Mucosa of gallbladder (tissue), 1 donor: ENCODE measurements at regions not wholly inside any gene's neighbourhood (a gene's known extent, or its start where the extent isn't known, plus 50 kb on each side); places are given as distances from the start of the nearest gene placed in this dataset.
A peak's percentile ranks its signal among the peaks of the same experiment; 100 is the strongest.
"Not testable (repeated sequence)": the region's sequence is repeated elsewhere in the genome, so short reads cannot be mapped to it uniquely, and the experiment has no call there.

Experiments
- DNase-seq: peaks from one replicate; pipeline ENCODE4 v3.0.0-alpha.2; 2020; ENCODE audit warnings: low spot score
- donor health status: DM: no; HTN: no; CAD: no.

- no peak for DNase-seq
Measured at GRCh38 chr1:65062339-65062738, 85.7 kb upstream of the AK4 start.

DNA sequence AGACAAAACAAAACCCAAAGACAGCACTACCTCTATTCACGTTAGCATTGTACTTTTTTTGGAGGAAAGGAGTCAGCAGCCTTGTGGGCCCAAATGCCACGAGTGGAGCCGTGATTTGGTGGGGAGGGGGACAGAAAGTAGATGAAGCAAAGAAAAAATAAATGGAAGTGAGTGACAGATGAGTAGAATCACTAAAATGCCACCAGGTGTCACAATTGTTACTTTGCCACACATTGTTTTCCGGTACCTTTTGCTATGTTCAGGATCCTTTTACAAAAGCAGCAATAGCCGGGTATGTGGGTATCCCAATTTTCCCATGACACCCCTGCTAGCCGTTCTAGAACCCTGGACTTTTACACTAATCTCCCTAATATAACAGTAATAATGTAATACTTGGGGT, 85.0 kb upstream of the AK4 start:
- no peak for DNase-seq

- DNase-seq = no peak
Measured at GRCh38 chr1:65064981-65065380, 83.0 kb upstream of the AK4 start.

DNA sequence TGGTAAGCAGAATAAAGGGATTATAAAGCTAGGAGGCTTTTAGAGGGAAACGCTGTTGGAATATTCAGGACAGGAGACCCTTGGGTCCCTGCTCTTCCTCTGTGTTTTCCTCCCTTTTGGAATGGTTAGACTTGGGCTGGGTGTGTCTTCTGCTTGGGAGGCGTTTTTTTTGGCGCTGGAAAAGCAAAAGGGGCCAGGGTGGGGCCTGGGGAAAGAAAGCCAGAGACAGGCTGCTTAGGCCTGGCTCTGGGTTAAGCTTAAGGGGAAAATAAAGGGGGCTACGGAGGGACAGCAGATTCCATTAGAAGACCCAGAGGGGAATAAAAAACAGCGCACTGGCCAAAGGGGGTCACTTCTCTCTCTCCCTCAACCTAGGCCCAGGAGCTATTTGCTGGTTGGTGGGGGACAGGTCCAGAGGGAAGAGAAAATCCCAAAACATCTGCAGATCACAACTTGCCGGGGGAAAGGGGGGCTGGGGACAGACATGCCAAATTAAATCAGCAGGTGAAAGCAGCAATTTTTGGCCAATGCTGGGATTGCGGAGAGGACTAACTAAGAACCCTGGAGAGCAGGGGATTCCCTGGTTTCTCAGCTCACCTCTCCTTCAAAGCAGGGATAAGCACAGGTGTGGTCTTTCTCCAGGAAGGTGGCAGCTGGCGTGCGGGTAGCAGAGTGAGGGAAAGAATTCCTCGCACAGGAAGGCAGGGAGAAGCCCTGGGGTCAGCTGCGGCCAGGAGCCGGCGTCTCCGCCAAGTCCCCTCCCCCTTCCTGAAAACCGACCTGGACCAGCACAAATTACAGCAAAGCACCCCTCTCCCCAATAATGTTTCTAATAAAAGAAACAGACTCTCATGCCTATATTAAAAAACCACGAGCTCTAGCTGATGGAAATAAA, 82.2 kb upstream of the AK4 start:
- peak; percentile 28 for DNase-seq

DNA sequence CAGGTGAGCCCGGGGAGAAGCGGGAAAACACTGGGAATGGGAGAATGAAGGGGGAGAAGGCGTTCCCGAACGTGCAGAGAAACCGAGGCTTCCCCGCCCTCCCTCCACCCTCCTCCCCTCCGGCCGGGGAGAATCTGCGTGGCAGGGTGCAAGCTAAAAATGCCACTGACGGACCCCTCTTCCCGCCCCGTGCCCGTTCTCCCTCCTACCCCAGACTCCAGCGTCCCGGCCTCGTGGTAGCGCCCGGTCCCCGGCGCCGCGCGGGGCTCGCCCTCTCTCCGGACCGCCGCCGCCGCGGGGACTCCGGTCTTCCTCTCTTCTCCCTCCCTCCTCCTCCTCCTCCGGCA, 81.6 kb upstream of the AK4 start:
- DNase-seq = peak; percentile 14

DNA sequence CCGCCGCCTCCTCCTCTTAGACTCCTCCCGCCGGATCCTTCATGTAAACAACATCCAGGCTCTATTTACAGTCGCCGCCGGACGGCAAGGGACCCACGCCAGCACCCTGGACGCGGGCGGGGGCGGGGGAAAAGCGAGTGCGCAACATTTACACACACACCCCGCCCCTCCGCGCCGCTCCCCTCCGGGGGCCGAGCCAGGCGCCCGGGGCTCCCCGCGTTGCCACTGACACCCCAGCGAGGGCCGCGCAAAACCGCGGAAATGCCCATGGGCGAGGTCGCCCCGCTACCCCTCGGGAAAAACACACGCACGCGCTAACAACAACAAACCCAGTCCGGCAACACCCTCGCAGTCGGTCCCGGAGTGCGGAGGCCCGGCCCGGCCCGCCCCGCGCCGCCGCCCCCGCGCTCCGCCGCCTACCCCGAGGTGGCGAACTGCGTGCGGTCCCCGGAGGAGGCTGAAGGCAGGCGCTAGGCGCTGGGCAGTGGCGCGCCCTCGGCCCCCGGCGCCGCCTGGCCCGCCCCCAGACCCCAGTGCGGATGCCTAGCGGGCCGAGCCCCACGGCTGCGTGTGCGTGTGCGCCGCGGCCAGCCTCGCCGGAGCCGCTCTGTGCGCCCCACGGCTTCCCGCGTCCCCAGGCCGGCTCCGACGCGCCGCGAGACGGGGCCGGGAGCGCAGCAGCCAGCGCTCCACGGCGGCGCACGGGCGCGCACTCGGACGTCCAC, 81.1 kb upstream of the AK4 start:
- peak; percentile 94 for DNase-seq

- peak; percentile 82 for DNase-seq
Measured at GRCh38 chr1:65067491-65068201, 80.4 kb upstream of the AK4 start.

GRCh38 chr1:65068202-65069010, 79.6 kb upstream of the AK4 start:
- no peak for DNase-seq

DNA sequence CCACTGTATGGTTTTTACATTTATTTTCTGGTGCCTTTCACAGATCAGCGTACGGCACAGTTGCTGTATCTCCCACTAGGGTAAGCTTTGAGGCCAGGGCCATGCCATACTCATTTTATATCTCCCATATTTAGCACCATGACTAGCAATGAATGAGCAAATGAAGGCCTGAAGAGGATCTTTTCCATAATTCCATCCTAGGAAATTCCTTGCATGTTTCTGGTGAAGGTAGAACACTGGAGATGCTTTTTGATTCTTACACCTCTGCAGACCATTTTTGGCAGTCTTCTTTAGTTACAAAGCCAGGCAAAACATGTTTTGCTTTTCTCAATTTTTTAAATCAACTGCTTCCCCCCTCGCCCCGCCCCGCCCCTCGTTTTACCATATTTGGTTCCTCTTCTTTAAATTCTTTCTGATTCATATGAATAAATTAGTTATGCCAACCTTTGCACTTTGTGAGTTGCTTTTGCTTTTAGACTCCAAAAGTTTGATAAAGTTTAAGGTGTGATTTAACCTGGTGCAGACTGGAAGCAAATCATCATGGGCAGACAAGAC, 78.9 kb upstream of the AK4 start:
- no peak for DNase-seq

GRCh38 chr1:65072845-65073244, 75.2 kb upstream of the AK4 start:
- no peak for DNase-seq

DNA sequence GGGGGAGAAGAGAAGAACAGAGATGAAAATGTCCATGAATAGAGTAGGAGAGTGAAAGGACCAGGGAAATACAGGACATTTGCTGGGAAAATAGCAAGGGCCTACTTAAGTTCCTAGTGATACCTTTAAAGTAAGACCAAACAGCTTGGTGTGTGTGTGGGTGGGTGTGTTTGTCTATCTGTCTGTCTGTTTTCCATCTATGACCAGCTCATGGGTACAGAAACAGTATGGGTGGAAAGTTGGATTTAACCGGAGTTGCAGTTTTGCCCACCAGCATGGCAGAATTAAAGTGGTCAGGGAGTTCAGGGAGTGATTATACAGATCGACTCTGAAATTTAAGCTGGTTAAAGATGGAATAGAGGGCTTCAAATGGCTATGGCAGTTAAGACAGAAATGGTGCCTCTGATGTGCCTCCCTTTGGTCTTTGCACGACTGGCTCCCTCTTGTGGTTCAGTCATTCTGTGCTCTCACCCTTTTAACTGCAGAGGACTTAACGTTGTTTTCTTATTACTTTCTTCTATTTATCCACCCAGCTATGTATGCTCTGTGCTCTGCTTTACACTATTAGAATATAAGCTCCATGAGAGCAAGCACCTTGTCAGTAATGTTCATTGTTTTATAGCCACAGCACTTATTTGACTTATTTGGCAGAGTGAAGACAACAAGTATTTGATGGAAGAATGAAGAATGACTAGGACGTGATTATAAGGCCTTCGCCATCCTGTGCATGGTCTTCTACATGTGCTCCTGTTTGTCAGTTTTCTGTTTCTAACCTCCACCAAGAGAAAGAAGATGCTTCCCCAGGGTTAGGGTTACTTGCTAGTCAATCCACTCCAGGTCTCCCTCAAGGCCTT, 72.7 kb upstream of the AK4 start:
- peak; percentile 62 for DNase-seq

DNA sequence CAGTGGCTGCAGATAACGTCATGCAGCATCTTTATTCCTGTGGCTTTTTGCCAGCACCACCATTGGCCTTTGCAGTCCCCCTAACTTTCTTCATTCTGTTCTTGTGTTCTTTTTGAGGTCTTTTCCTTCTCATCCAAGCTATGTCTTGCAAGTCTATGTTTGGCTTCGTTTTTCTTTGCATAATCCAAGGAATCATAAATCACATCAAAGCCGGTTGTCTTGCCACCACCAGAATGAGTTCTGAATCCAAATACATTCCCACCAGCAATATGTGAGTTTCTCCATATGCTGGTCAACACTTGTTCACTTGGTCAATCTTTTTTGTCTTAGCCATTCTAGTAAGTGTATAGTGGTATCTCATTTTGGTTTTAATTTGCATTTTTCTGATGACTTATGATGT, 70.6 kb upstream of the AK4 start:
- no peak for DNase-seq

DNA sequence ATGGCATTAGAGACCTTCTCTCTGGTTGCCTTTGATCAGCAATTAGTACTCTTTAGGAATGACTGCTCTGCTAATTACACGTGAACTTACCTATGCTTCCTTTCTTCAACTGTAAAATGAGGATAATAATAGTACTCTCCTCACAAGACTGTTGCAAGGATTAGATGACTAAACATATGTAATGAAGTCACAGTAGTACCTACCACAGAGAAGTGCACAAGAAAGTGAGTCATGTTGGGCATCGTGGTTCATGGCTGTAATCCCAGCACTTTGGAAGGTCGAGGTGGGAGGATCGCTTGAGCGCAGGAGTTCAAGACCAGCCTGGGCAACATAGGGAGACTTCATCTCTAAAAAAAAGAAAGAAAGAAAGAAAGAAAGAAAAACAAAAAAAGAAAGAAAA, 68.1 kb upstream of the AK4 start:
- no peak for DNase-seq

GRCh38 chr1:65082346-65083040, 65.5 kb upstream of the AK4 start:
- no peak for DNase-seq

DNA sequence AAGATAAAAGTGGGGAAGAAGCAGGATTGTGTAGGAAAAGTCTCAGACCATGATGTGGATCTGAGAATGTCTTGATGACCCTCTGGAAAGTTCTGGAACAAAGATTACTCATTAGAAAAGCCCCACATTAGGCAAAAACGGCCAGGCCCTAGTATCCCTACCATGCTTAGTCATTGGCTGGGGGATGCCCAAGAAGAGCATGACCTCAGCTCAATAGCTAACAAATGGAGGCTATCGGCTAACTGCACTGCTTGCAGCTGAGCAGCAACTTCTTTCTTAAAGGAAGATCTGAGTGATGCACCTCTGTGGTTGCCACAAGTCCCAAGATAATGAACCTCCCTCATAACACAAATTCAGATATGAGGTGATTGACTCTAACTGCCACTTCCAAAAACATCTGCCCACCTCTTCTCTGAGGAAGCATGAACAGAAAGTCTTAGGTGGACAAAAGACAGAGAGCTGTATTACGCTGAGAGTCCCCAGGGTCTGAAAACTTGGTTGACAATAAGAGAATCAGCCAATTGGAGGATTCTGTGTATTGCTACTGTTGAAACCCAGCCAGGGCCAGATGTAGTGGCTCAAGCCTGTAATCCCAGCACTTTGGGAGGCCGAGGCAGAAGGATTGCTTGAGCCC, 64.6 kb upstream of the AK4 start:
- no peak for DNase-seq

DNA sequence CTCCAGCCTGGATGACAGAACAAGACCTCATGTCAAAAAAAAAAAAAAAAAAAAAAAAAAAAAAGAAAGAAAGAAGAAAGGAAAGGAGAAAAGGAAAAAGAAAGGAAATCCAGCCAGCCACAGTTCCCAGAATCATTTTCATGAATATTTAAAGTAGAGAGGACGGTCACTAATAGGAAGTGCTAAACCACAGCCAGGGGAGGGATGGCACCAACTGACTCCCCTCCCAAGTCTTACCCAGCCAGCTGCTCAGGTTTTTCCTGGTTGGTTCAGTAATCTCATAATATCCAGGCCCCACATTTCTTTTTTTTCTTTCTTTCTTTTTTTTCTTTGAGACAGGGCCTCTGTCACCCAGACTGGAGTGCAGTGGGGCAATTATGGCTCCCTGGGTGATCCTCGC, 63.9 kb upstream of the AK4 start:
- DNase-seq = no peak

- not testable (repeated sequence) for DNase-seq
Measured at GRCh38 chr1:65087519-65087918, 60.5 kb upstream of the AK4 start.

DNA sequence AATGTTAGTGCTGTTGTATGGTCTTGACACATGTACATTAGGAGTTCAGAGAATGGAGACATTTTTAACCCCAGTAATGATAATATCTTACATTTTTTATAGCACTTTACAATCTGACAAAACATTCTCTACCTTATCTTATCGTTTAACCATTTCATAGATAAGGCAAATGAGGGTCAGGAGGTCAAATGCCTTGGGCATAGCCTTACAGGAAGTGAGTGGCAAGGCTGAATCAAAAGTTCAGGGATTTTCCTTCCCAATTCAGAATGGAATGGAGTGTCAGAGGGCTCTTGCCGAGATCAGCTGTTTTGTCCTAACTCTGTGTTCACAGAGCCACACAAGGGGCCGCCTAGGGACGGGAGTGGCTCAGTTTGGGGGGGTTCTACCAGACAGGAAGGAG, 57.6 kb upstream of the AK4 start:
- DNase-seq = no peak

DNA sequence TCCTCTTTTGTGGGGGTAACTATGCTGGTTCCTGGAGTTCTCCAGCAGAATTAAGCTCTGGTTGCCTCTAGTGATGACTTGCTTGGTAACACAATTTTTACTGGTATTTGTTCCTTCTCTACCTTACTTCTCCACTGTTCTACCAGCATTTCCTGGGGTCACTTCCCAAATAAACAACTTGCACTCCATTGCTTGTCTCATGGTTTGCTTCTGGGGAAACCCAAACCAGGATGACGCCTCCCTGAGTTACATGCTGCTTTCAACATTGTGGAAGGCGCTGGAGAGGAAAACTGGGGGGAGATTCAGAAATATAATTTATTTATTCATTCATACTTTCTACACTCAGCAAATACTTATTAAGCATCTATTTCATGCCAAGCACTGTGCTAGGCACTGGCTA, 55.3 kb upstream of the AK4 start:
- DNase-seq = no peak
